ENCODE measurements at regions not wholly inside any gene's neighbourhood (a gene's known extent, or its start where the extent isn't known, plus 50 kb on each side); places are given as distances from the start of the nearest gene placed in this dataset.

DNA sequence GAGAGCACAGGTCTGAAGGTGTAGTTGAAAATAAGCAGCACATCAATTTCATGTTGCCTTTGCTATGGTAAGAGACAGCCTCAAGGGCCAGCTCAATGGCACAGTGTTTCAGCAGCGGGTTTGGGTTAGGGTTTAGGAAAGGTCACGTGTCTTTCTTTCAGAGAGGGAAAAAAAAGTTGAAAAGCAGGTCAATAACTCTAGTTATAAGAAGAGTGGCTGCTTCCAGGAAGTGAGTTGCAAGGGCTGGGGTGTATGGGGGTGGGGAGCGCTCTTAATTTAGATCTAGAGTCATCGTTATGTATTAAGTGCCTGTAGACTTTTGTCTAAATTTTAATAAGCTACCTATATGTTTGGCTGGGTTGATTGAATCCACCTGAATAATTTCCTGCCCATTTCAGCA, 118.5 kb upstream of the SPAG17 start:
- H3K27me3 ChIP-seq = no peaks in the 10 kb centered on the region
- intact Hi-C loops (cut with DNase I) = no loop called here
- DNase-seq = no peak
- TF ChIP-seq, protein P1, sequence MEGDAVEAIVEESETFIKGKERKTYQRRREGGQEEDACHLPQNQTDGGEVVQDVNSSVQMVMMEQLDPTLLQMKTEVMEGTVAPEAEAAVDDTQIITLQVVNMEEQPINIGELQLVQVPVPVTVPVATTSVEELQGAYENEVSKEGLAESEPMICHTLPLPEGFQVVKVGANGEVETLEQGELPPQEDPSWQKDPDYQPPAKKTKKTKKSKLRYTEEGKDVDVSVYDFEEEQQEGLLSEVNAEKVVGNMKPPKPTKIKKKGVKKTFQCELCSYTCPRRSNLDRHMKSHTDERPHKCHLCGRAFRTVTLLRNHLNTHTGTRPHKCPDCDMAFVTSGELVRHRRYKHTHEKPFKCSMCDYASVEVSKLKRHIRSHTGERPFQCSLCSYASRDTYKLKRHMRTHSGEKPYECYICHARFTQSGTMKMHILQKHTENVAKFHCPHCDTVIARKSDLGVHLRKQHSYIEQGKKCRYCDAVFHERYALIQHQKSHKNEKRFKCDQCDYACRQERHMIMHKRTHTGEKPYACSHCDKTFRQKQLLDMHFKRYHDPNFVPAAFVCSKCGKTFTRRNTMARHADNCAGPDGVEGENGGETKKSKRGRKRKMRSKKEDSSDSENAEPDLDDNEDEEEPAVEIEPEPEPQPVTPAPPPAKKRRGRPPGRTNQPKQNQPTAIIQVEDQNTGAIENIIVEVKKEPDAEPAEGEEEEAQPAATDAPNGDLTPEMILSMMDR (IDR thresholded peaks at IDR 0.05) = no peak
- TF ChIP-seq EP300 (IDR thresholded peaks at IDR 0.05) (no peak), POLR2A (IDR thresholded peaks at IDR 0.05) (no peak)
- no peaks in the 10 kb centered on the region for H3K9me3 ChIP-seq
- H3K36me3 ChIP-seq = no peaks in the 10 kb centered on the region
- WGBS, 3 donors = 58 to 67% (median 64%) methylated on average over 4 of the region's 4 CpGs
- H3K27ac ChIP-seq = no peak overlapping the region
- no peaks in the 10 kb centered on the region for H3K4me1 ChIP-seq (ENCODE audit: insufficient read depth)
- H3K4me3 ChIP-seq = no peak overlapping the region

DNA sequence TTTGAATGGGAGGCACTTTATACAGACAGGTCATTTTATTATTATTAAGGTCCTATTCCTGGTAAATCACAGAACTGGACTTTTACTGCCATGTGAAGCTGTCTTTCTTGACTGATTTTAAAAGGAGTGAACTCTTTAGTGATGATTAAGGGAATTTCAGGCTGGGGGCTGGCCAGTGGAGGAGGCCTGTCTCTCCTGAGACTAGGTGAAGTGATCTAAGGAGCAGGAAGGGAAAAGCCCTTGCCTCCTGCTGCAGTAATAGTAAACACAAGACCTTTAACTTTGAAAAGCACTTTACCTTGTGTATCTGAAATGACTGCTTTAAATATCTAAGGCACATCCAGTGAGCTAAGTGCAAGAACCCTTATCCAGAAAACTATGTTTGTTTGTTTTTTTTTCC, 118.0 kb upstream of the SPAG17 start:
- Histone ChIP-seq H3K36me3 (no peaks in the 10 kb centered on the region), H3K27me3 (no peaks in the 10 kb centered on the region), H3K27ac (no peak overlapping the region), H3K4me1 (ENCODE audit: insufficient read depth) (no peaks in the 10 kb centered on the region), H3K4me3 (no peak overlapping the region), H3K9me3 (no peaks in the 10 kb centered on the region)
- no peak for TF ChIP-seq EP300 (IDR thresholded peaks at IDR 0.05)
- TF ChIP-seq POLR2A (IDR thresholded peaks at IDR 0.05) = no peak
- TF ChIP-seq, protein P1 (IDR thresholded peaks at IDR 0.05) = no peak
- DNase-seq = no peak
- intact Hi-C loops (cut with DNase I) = no loop called here

DNA sequence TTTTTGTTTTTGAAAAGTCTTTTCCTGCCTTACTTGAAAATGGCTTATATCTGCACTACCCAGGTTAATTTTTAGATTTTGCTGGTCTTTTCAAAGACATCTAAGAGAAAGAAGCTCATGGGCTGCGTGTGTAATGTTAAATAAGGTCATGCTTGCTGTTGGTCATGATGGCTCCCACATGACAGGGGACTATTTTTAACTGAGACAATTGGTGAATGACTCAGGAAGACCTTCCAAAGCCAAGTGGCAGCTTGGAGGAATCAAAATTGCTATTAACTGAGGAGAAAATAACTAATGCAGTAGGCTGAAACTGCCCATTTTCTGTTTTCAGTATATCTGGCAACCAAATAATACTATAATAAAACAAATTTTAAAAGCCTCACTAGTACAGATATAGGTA, 117.1 kb upstream of the SPAG17 start:
- Histone ChIP-seq H3K9me3 (no peaks in the 10 kb centered on the region), H3K27me3 (no peaks in the 10 kb centered on the region), H3K4me1 (ENCODE audit: insufficient read depth) (no peaks in the 10 kb centered on the region), H3K4me3 (no peak overlapping the region), H3K27ac (no peak overlapping the region), H3K36me3 (no peaks in the 10 kb centered on the region)
- 33 to 49% (median 42%) methylated on average over 1 of the region's 1 CpG for WGBS, 3 donors
- DNase-seq = no peak
- TF ChIP-seq, protein P1 (IDR thresholded peaks at IDR 0.05) = no peak
- no peak for TF ChIP-seq POLR2A (IDR thresholded peaks at IDR 0.05)
- no peak for TF ChIP-seq EP300 (IDR thresholded peaks at IDR 0.05)
- intact Hi-C loops (cut with DNase I) = no loop called here

DNA sequence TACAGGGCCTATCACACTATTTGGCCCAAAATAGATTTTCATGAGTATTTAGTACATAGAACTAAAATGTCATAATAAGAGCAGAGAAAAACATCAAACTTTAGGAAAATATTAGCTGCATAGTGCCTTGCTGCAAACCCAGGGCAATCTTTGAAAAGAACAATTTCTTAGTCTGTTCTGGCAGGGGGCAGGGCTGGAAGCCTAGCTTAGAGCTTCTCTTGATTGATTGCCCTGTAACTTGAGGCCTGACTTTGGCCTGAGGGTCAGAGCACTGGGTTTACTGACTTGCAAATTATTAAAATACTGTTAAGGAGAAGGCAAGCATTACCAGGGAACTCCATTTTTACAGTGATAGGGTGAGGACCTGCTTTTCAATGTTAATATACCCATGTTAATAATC, 115.8 kb upstream of the SPAG17 start:
- no peak for DNase-seq
- intact Hi-C loops (cut with DNase I) = no loop called here
- H3K27ac ChIP-seq = no peak overlapping the region
- TF ChIP-seq EP300 (IDR thresholded peaks at IDR 0.05) (no peak), POLR2A (IDR thresholded peaks at IDR 0.05) (no peak)
- TF ChIP-seq, protein P1 (IDR thresholded peaks at IDR 0.05) = no peak
- no peaks in the 10 kb centered on the region for H3K9me3 ChIP-seq
- no peaks in the 10 kb centered on the region for H3K4me1 ChIP-seq (ENCODE audit: insufficient read depth)
- no peaks in the 10 kb centered on the region for H3K27me3 ChIP-seq
- no peaks in the 10 kb centered on the region for H3K36me3 ChIP-seq
- no peak overlapping the region for H3K4me3 ChIP-seq

DNA sequence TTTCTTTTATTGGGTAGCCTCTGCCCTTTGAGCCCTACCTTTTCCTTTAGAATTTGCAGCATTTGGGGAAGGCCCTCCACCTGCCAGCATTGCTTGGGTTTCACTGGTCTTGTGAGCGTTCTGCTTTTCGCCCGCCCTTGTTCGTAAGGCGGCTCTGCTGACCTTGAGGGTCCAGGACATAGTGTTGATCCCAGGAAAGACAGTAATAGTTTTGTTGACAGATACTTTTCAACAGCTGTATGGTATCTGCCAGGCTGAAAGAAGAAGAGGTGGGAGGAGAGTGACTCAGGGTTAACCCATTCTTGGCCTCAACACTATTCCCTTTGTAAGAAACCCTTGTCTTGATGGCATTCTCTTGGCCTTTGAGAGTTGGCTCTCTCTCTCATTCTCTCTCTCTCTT, 113.4 kb upstream of the SPAG17 start:
- H3K27me3 ChIP-seq = no peaks in the 10 kb centered on the region
- H3K27ac ChIP-seq = no peak overlapping the region
- 11 to 34% (median 13%) methylated on average over 5 of the region's 5 CpGs for WGBS, 3 donors
- no peaks in the 10 kb centered on the region for H3K4me1 ChIP-seq (ENCODE audit: insufficient read depth)
- no peak overlapping the region for H3K4me3 ChIP-seq
- H3K36me3 ChIP-seq = no peaks in the 10 kb centered on the region
- no peaks in the 10 kb centered on the region for H3K9me3 ChIP-seq
- intact Hi-C loops (cut with DNase I) = no loop called here
- peak in 1 of 5 donors; percentile 18 for DNase-seq
- TF ChIP-seq POLR2A (IDR thresholded peaks at IDR 0.05) = no peak
- no peak for TF ChIP-seq EP300 (IDR thresholded peaks at IDR 0.05)
- TF ChIP-seq, protein P1 (IDR thresholded peaks at IDR 0.05) = no peak

All from ovary (tissue), 7 donors.